Loucy (cell line): ENCODE measurements at regions not wholly inside any gene's neighbourhood (a gene's known extent, or its start where the extent isn't known, plus 50 kb on each side); places are given as distances from the start of the nearest gene placed in this dataset.
A peak's percentile ranks its signal among the peaks of the same experiment; 100 is the strongest.

Experiments
- H2AFZ ChIP-seq: fragments of 200-600 bp; sonication (generic); 2 replicates; pipeline ENCODE4 v1.6.0; 2016; ENCODE audit warnings: antibody characterized with exemption, mild to moderate bottlenecking, low read length, moderate library complexity
- H3F3A ChIP-seq: fragments of 200-600 bp; 2 replicates; pipeline ENCODE4 v1.6.0; 2016; ENCODE audit warnings: antibody characterized with exemption, low read depth, mild to moderate bottlenecking
- H3K27me3 ChIP-seq: fragments of 200-600 bp; sonication (generic); 2 replicates; pipeline ENCODE4 v1.6.1; 2014; ENCODE audit warnings: low read length, mild to moderate bottlenecking; ENCODE audit not compliant: insufficient read depth, poor library complexity, severe bottlenecking
- H3K36me3 ChIP-seq: fragments of 200-600 bp; sonication (generic); 2 replicates; pipeline ENCODE4 v1.6.1; 2016; ENCODE audit warnings: low read length; ENCODE audit not compliant: insufficient read depth
- H3K4me1 ChIP-seq: fragments of 200-600 bp; sonication (generic); 2 replicates; pipeline ENCODE4 v1.5.1; 2014; ENCODE audit warnings: low read length, mild to moderate bottlenecking; ENCODE audit not compliant: insufficient read depth, poor library complexity, severe bottlenecking
- H3K4me2 ChIP-seq: fragments of 200-600 bp; sonication (generic); 2 replicates; pipeline ENCODE4 v1.6.0; 2014; ENCODE audit warnings: antibody characterized with exemption, low read length, low read depth, mild to moderate bottlenecking; ENCODE audit not compliant: poor library complexity, severe bottlenecking
- H3K4me3 ChIP-seq: fragments of 200-600 bp; sonication (generic); 2 replicates; pipeline ENCODE4 v1.5.1; 2014; ENCODE audit warnings: low read length, mild to moderate bottlenecking, mixed read lengths; ENCODE audit not compliant: poor library complexity, severe bottlenecking
- H3K79me2 ChIP-seq: fragments of 200-600 bp; sonication (generic); 2 replicates; pipeline ENCODE4 v1.6.1; 2014; ENCODE audit warnings: low read length; ENCODE audit not compliant: insufficient read depth
- H3K9ac ChIP-seq: fragments of 200-600 bp; sonication (generic); 2 replicates; pipeline ENCODE4 v1.6.0; 2014; ENCODE audit warnings: mild to moderate bottlenecking, low read depth, low read length, moderate library complexity; ENCODE audit not compliant: poor library complexity, severe bottlenecking
- H3K9me2 ChIP-seq: fragments of 200-600 bp; sonication (generic); replicated peaks from 2 replicates; pipeline ENCODE4 v1.6.1; 2016; ENCODE audit warnings: low read depth, low read length, mixed read lengths
- H3K9me3 ChIP-seq: fragments of 200-600 bp; sonication (generic); 2 replicates; pipeline ENCODE4 v1.6.1; 2014; ENCODE audit warnings: mild to moderate bottlenecking, antibody characterized with exemption, low read length, low read depth; ENCODE audit not compliant: insufficient read depth
- H4K20me1 ChIP-seq: fragments of 200-600 bp; sonication (generic); 2 replicates; pipeline ENCODE4 v1.6.0; 2014; ENCODE audit warnings: antibody characterized with exemption, low read length, mild to moderate bottlenecking; ENCODE audit not compliant: insufficient read depth, poor library complexity, severe bottlenecking
- EZH2phosphoT487 ChIP-seq: fragments of 200-600 bp; IDR thresholded peaks from 2 replicates; pipeline ENCODE4 v1.6.1; 2018; ENCODE audit warnings: antibody characterized with exemption, mild to moderate bottlenecking, moderate library complexity, borderline replicate concordance
- TF ChIP-seq, protein P1 (sequence below): fragments of 200-600 bp; sonication (generic); conservative IDR thresholded peaks from 2 replicates; pipeline ENCODE4 v1.5.1; 2014; ENCODE audit warnings: mild to moderate bottlenecking, antibody characterized with exemption, low read length

- Histone ChIP-seq H3K9ac (no peak overlapping the region), H3K79me2 (no peaks in the 10 kb centered on the region), H4K20me1 (no peaks in the 10 kb centered on the region), H3K27me3 (no peaks in the 10 kb centered on the region), H3K9me3 (no peaks in the 10 kb centered on the region), H3F3A (peaks cover 5% of the 10 kb centered on the region; the same call in 1 of the 2 replicates), H3K4me2 (no peak overlapping the region), H3K4me1 (peaks cover 50% of the 10 kb centered on the region), H3K4me3 (no peak overlapping the region), H3K36me3 (no peaks in the 10 kb centered on the region), H3K9me2 (no peaks in the 10 kb centered on the region), H2AFZ (no peak overlapping the region; the same call in 1 of the 2 replicates)
- TF ChIP-seq EZH2phosphoT487: no peak
- TF ChIP-seq, protein P1, sequence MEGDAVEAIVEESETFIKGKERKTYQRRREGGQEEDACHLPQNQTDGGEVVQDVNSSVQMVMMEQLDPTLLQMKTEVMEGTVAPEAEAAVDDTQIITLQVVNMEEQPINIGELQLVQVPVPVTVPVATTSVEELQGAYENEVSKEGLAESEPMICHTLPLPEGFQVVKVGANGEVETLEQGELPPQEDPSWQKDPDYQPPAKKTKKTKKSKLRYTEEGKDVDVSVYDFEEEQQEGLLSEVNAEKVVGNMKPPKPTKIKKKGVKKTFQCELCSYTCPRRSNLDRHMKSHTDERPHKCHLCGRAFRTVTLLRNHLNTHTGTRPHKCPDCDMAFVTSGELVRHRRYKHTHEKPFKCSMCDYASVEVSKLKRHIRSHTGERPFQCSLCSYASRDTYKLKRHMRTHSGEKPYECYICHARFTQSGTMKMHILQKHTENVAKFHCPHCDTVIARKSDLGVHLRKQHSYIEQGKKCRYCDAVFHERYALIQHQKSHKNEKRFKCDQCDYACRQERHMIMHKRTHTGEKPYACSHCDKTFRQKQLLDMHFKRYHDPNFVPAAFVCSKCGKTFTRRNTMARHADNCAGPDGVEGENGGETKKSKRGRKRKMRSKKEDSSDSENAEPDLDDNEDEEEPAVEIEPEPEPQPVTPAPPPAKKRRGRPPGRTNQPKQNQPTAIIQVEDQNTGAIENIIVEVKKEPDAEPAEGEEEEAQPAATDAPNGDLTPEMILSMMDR: no peak
These were observed 374.0 kb downstream of the SV2B start for GRCh38 chr15:91473894-91474545.

- H3K4me1 ChIP-seq: peaks cover 61% of the 10 kb centered on the region
- H3K79me2 ChIP-seq: no peaks in the 10 kb centered on the region
- H3K9me2 ChIP-seq: no peaks in the 10 kb centered on the region
- TF ChIP-seq EZH2phosphoT487: no peak
- TF ChIP-seq, protein P1: 0 out of 2 replicates have a peak, but pooled peaks have one; percentile 36
- H3K4me2 ChIP-seq: no peak overlapping the region
- no peaks in the 10 kb centered on the region for H3K36me3 ChIP-seq
- H3K27me3 ChIP-seq: no peaks in the 10 kb centered on the region
- H3F3A ChIP-seq: peaks cover 6% of the 10 kb centered on the region; the same call in 1 of the 2 replicates
- H3K4me3 ChIP-seq: no peak overlapping the region
- no peak overlapping the region for H2AFZ ChIP-seq
- H4K20me1 ChIP-seq: no peaks in the 10 kb centered on the region
- H3K9me3 ChIP-seq: no peaks in the 10 kb centered on the region
- no peak overlapping the region for H3K9ac ChIP-seq
These were observed 376.6 kb upstream of the SLCO3A1 start for GRCh38 chr15:91476861-91477260.

DNA sequence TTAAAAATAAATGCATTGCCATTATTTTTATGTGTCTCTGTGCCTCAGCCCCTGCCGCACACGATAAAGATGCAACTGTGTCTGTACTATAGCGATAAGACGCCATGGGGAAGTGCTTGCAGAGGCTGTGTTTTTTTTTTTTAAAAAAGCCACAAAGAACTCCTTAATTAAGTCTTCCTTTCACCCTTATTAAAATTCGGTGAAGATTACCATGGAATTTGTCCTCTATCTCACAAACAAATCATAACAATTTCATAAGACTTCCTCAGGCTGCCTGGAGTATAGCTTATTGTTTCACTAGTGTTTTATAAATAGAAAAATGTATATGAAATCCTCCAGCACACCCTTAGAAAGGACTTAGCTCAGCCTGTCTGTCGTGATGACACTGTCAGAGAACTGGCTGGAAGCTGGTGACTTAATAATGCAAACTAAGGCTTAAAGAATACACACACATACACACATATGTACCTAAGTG is 374.8 kb upstream of the SLCO3A1 start:
- Histone ChIP-seq H4K20me1 (no peaks in the 10 kb centered on the region), H3K27me3 (no peaks in the 10 kb centered on the region)

More for the DNA sequence above, 374.8 kb upstream of the SLCO3A1 start:
- Histone ChIP-seq H3K9ac (peak overlapping the region; percentile 1), H3K4me1 (peaks cover 53% of the 10 kb centered on the region), H3K79me2 (no peaks in the 10 kb centered on the region), H3K36me3 (no peaks in the 10 kb centered on the region), H3K9me3 (no peaks in the 10 kb centered on the region), H3K4me3 (peak overlapping the region; percentile 34), H2AFZ (0 out of 2 replicates have a peak overlapping the region, but pooled peaks have one; percentile 2), H3K4me2 (peak overlapping the region; percentile 52), H3F3A (peaks cover 6% of the 10 kb centered on the region; the same call in 1 of the 2 replicates), H3K9me2 (no peaks in the 10 kb centered on the region)
- no peak for TF ChIP-seq EZH2phosphoT487
- TF ChIP-seq, protein P1: no peak
